HUES6 (cell line): ENCODE measurements at regions not wholly inside any gene's neighbourhood (a gene's known extent, or its start where the extent isn't known, plus 50 kb on each side); places are given as distances from the start of the nearest gene placed in this dataset.

Source experiments
- H3K27ac ChIP-seq: 2 replicates; pipeline ENCODE4 v1.7.0; 2013; ENCODE audit warnings: low read depth, mild to moderate bottlenecking, low read length, inconsistent platforms
- H3K27me3 ChIP-seq: 2 replicates; pipeline ENCODE4 v1.6.1; 2013; ENCODE audit warnings: low read length; ENCODE audit not compliant: control insufficient read depth, insufficient read depth
- H3K36me3 ChIP-seq: 2 replicates; pipeline ENCODE4 v1.6.1; 2013; ENCODE audit warnings: low read length; ENCODE audit not compliant: control insufficient read depth, insufficient read depth
- H3K4me1 ChIP-seq: 2 replicates; pipeline ENCODE4 v1.6.1; 2013; ENCODE audit warnings: low read length; ENCODE audit not compliant: control insufficient read depth, insufficient read depth
- H3K4me3 ChIP-seq: 2 replicates; pipeline ENCODE4 v1.5.1; 2013; ENCODE audit warnings: low read depth, low read length
- H3K9ac ChIP-seq: one replicate; pipeline ENCODE4 v1.6.1; 2013; ENCODE audit warnings: mild to moderate bottlenecking, low read length
- H3K9me3 ChIP-seq: 2 replicates; pipeline ENCODE4 v1.6.1; 2013; ENCODE audit warnings: low read depth, low read length; ENCODE audit not compliant: control insufficient read depth, insufficient read depth

DNA sequence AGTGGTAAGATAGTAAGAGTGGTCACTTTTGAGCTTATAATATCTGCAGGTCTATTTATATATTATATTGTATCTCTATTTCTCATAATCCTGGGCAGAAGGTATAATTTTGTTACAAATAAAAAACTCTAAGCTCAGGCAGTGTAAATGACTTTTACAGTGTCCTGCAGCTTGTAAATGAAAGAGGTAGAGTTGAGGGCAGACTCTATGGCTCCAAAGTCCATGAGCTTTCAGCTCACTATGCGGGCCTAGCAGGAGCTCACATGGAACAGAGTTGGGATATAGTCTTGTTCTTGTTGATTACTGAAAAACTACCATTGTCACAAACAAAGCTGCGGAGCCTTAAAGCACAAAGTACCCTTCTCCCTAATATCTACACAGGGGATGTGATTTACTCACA lies 361.4 kb downstream of the LNPK start:
- Histone ChIP-seq H3K27me3 (no peaks in the 10 kb centered on the region), H3K36me3 (no peaks in the 10 kb centered on the region), H3K9me3 (no peaks in the 10 kb centered on the region), H3K9ac (no peak overlapping the region), H3K27ac (no peak overlapping the region), H3K4me1 (no peaks in the 10 kb centered on the region), H3K4me3 (no peak overlapping the region)

DNA sequence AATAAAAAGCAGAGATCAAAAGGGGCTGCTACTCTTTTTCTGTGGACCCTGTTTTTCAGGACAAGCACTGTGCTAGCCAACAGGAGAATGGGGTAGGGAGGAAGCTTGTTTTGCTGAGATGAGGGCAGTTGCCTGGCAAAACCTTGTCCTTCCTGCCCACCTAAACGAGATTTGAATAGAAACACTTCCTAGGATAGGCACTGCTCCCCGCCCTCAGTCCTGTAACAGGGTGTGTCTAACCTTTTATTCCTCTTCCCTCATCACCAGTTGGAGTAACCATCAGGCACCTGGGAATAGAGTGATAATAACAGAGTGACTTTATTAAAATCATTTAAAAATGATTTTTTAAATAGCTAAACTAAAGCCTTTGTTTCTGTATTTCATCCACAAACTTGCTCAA lies 368.8 kb downstream of the LNPK start:
- no peaks in the 10 kb centered on the region for H3K36me3 ChIP-seq
- no peaks in the 10 kb centered on the region for H3K27me3 ChIP-seq
- no peaks in the 10 kb centered on the region for H3K4me1 ChIP-seq
- no peak overlapping the region for H3K4me3 ChIP-seq
- no peak overlapping the region for H3K27ac ChIP-seq
- 0 out of 2 replicates have a peak, but pooled peaks cover 3% of the 10 kb centered on the region for H3K9me3 ChIP-seq
- H3K9ac ChIP-seq, result no peak overlapping the region

DNA sequence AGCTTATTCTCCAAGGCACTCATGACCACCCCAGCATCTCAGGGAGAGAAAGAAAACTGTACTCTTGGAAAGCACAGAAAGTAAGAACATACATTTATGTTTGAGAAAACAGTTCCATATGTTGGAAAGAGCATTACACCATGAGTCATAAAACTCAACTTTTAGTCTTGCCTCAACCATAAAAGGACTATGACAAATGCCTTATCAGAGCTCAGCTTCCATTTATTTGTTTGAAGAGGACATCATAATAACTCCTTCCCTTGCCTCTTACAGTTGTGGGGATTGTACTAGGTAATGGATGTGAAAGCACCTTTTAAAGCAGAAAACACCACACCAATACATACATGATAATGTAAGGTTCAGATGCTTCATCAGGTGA lies 370.8 kb downstream of the LNPK start:
- no peaks in the 10 kb centered on the region for H3K36me3 ChIP-seq
- no peaks in the 10 kb centered on the region for H3K27me3 ChIP-seq
- no peak overlapping the region for H3K27ac ChIP-seq

DNA sequence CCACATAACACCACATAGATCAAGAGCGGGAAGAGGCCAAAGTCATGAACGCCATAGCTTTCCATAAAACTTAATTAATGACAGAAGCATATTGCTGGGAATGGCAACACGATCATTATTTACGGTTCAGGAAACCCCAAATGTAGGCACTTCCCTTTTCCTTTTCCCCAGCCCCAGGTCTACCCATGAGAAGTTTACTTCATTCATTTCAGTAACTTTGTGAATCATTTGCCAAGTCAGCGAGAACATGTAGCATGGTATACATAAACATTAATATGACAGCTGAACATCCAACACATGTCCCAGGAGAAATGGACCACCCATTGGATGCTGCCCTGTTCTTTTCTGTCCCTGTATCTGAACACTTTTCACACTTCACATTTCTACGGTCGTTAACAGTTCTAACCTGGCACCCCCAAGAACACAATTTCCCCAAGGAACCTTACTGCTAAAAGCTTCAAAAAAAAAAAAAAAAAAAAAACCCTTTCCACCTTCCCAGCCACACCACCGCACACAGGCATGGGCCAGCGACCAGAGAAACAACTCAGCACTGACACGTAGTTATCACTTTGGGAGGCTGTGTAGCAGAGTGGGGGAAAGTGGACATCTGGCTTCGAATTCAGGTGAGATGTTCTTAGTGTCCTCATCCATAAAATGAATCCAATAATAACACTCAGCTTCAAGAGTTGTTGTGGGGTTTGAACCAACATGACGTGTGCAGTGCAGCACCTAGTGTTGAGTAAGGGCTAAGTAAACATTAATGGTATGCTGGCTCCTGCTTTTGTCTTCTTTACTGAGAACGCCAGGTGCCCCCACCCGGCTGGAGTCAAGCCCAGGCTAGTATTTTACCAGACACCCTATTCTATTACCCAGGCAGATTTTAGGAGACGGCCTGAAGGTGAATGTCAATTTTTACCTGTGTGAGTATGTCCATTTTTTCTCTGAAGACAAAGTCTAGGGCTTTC lies 371.5 kb downstream of the LNPK start:
- Histone ChIP-seq H3K4me1 (no peaks in the 10 kb centered on the region), H3K4me3 (no peak overlapping the region), H3K9ac (no peak overlapping the region), H3K36me3 (no peaks in the 10 kb centered on the region), H3K27ac (no peak overlapping the region), H3K9me3 (0 out of 2 replicates have a peak, but pooled peaks cover 4% of the 10 kb centered on the region), H3K27me3 (no peaks in the 10 kb centered on the region)

More for the DNA sequence above, 370.8 kb downstream of the LNPK start:
- 0 out of 2 replicates have a peak, but pooled peaks cover 4% of the 10 kb centered on the region for H3K9me3 ChIP-seq
- H3K9ac ChIP-seq, result no peak overlapping the region
- no peaks in the 10 kb centered on the region for H3K4me1 ChIP-seq
- no peak overlapping the region for H3K4me3 ChIP-seq

DNA sequence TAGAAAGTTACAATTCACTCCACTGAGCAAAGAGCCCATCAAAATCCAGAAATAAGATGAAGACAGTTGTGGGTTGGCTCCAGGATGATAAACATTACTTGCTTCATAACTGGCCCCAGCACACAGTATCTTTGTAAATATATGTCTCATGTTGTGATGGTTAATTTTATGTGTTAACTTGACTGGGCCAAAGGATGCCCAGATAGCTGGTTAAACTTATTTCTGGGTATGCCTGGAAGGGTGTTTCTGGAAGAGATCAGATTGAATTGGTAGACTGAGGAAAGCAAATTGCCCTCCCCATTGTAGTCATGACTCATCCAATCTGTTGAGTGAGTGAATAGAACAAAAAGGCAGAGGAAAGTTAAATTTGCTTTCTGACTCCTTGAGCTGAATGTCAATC lies 373.8 kb downstream of the LNPK start:
- Histone ChIP-seq H3K4me3 (no peak overlapping the region), H3K9ac (no peak overlapping the region), H3K27me3 (no peaks in the 10 kb centered on the region)

DNA sequence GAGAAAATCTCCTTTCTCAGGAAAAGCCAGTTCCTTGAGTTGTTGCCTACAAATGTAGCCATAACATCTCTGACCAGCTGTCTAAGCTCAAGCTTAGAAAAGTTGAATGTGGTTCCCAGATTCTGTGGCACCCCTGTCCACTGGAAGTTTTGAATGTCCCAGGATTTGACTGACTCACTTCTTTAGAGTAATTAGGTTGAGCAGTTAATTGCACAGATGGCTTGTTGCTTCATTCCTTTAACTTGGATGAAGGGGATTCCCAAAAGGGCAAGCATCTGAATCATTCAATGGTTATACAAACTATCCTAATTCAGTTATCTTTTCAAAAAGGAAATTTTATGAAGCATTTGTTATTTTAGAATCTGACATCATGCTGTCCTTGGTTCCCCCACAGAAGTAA lies 374.7 kb downstream of the LNPK start:
- H3K4me3 ChIP-seq, result no peak overlapping the region
- 0 out of 2 replicates have a peak, but pooled peaks cover 4% of the 10 kb centered on the region for H3K9me3 ChIP-seq
- H3K27ac ChIP-seq, result no peak overlapping the region
- H3K9ac ChIP-seq, result no peak overlapping the region
- H3K27me3 ChIP-seq, result no peaks in the 10 kb centered on the region
- H3K4me1 ChIP-seq, result 0 out of 2 replicates have a peak, but pooled peaks cover 5% of the 10 kb centered on the region
- H3K36me3 ChIP-seq, result no peaks in the 10 kb centered on the region

More for the DNA sequence above, 373.8 kb downstream of the LNPK start:
- Histone ChIP-seq H3K27ac (no peak overlapping the region), H3K36me3 (no peaks in the 10 kb centered on the region), H3K4me1 (0 out of 2 replicates have a peak, but pooled peaks cover 5% of the 10 kb centered on the region), H3K9me3 (0 out of 2 replicates have a peak, but pooled peaks cover 4% of the 10 kb centered on the region)

DNA sequence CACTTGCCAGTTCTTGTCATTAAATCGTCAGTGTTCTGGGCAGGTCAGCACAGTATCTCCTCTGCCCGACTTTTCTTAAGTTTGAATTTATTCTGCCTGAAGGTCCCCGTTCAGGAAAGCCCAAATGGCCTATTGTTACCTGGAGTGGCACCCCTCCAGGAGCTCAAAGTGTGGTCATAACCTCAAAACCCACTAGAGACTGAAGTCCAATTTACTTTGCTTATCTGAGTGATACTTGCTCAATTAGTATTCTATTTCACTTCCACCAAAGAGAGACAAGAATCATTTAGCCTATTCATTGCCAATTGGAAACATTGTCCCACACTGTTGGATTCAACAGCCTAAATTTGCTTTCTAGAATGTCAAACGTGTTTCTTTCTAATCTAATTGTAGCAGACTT lies 375.3 kb downstream of the LNPK start:
- Histone ChIP-seq H3K4me1 (0 out of 2 replicates have a peak, but pooled peaks cover 5% of the 10 kb centered on the region), H3K27me3 (no peaks in the 10 kb centered on the region), H3K36me3 (no peaks in the 10 kb centered on the region), H3K4me3 (no peak overlapping the region), H3K9ac (no peak overlapping the region), H3K9me3 (0 out of 2 replicates have a peak, but pooled peaks cover 4% of the 10 kb centered on the region), H3K27ac (no peak overlapping the region)

DNA sequence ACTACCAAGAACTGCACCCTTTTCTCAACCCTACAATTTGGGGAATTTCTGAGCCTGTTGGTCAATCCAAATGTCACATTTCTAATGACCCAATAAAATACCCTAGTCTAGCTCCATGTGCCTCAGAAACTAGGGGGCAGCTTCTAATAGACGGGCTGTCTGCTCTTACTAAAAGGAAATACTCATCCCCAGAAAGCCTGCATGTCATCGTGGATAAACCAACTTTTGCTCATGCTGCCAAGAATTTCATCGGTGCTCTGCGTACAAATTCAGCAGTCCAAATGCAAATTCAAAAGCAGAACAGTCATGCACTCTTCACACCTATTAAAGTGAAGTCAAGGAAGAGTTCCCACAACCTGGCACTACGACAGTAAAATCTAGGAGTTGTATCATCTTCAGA lies 377.3 kb downstream of the LNPK start:
- H3K36me3 ChIP-seq, result no peaks in the 10 kb centered on the region
- H3K27me3 ChIP-seq, result no peaks in the 10 kb centered on the region
- H3K9me3 ChIP-seq, result 0 out of 2 replicates have a peak, but pooled peaks cover 4% of the 10 kb centered on the region
- no peak overlapping the region for H3K9ac ChIP-seq
- 0 out of 2 replicates have a peak, but pooled peaks cover 5% of the 10 kb centered on the region for H3K4me1 ChIP-seq
- H3K27ac ChIP-seq, result no peak overlapping the region
- H3K4me3 ChIP-seq, result no peak overlapping the region

DNA sequence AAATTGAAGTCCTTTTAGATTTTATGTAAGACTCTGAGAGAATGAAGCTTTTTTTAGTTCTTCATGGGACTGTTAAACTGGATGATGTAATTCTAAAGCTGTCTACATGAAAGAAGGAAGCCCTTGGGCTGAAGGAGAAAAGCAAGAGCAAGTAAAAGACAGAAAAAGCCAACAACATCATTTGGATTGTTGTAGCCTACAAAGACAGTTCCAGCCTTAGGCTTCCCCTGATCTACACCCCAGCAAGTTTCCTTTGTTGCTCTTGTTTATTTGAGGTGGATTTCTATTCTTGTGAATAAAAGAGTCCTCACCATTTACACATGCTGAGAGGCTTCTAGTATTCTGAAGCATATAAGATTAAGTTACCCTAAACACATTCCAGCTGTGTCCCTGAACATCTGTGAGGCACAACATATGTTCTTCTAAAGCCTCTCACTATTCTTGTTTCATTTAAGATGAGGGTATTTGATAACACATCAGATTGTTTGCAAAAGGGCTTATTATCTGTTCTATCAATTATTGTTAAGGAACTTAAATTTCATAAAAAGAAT lies 377.8 kb downstream of the LNPK start:
- Histone ChIP-seq H3K27me3 (no peaks in the 10 kb centered on the region), H3K4me3 (no peak overlapping the region), H3K4me1 (0 out of 2 replicates have a peak, but pooled peaks cover 5% of the 10 kb centered on the region), H3K27ac (no peak overlapping the region), H3K9ac (no peak overlapping the region), H3K36me3 (no peaks in the 10 kb centered on the region), H3K9me3 (0 out of 2 replicates have a peak, but pooled peaks cover 4% of the 10 kb centered on the region)

DNA sequence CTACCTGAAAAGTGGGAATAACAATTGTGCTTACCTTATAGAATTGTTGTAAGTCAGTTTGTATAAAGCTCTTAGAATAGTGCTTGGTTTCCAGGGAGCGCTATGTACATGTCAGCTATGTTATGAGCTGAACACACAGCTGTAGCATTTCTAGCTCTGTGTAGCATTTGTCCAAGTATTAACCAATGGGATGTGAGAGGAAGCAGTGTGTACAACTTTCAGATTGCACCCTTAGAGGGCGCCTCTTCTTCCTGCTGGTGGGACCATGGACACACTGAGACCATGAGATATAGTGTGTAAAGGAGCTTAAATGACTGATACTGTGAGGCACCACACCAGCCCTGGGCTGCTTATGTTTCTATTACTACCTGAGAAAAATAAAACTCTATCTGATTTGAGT lies 380.2 kb downstream of the LNPK start:
- no peak overlapping the region for H3K27ac ChIP-seq
- H3K4me3 ChIP-seq, result no peak overlapping the region
- no peak overlapping the region for H3K9ac ChIP-seq
- no peaks in the 10 kb centered on the region for H3K36me3 ChIP-seq
- no peaks in the 10 kb centered on the region for H3K27me3 ChIP-seq
- H3K4me1 ChIP-seq, result 0 out of 2 replicates have a peak, but pooled peaks cover 5% of the 10 kb centered on the region
- no peaks in the 10 kb centered on the region for H3K9me3 ChIP-seq

DNA sequence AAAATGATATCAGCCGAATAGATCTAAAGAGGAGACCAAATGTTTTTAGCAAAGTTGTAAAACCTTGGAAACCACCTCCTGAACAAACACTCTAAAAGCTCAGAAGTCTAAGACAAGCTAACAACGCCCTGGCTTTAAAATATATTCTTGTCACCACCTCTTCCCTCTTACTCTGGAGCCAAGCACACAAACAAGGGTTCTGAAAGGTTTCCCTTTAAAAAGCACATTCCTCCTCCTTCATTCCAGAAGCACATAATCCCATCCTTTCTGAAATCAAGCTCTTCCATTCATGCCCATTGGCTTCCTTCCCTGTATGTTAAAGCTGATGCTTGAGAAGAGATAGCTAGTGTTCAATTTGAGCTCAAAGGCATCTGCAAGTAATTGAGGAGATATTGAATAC lies 382.0 kb downstream of the LNPK start:
- no peaks in the 10 kb centered on the region for H3K36me3 ChIP-seq
- H3K27ac ChIP-seq, result no peak overlapping the region
- no peak overlapping the region for H3K9ac ChIP-seq
- no peaks in the 10 kb centered on the region for H3K27me3 ChIP-seq
- H3K9me3 ChIP-seq, result no peaks in the 10 kb centered on the region
- 0 out of 2 replicates have a peak, but pooled peaks cover 5% of the 10 kb centered on the region for H3K4me1 ChIP-seq
- H3K4me3 ChIP-seq, result no peak overlapping the region
